ENCODE measurements at regions not wholly inside any gene's neighbourhood (a gene's known extent, or its start where the extent isn't known, plus 50 kb on each side); places are given as distances from the start of the nearest gene placed in this dataset.

- Histone ChIP-seq H3K4me3 (no peak overlapping the region), H3K4me1 (no peaks in the 10 kb centered on the region), H3K36me3 (no peaks in the 10 kb centered on the region), H3K27me3 (no peaks in the 10 kb centered on the region), H3K9me3 (replicated peaks) (no peaks in the 10 kb centered on the region), H3K27ac (no peak overlapping the region)
- DNase-seq, result no peak
These were observed 499.3 kb upstream of the SMIM21 start for GRCh38 chr18:75926811-75927210.

GRCh38 chr18:75923169-75923568 lies 495.7 kb upstream of the SMIM21 start:
- H3K27me3 ChIP-seq, result no peaks in the 10 kb centered on the region
- no peak overlapping the region for H3K27ac ChIP-seq
- H3K9me3 ChIP-seq (replicated peaks), result no peaks in the 10 kb centered on the region
- peak in 1 of 2 experiments; percentile 0 for DNase-seq
- H3K4me1 ChIP-seq, result no peaks in the 10 kb centered on the region
- H3K36me3 ChIP-seq, result no peaks in the 10 kb centered on the region
- H3K4me3 ChIP-seq, result no peak overlapping the region

GRCh38 chr18:75916624-75916982 lies 489.1 kb upstream of the SMIM21 start:
- no peaks in the 10 kb centered on the region for H3K36me3 ChIP-seq
- DNase-seq, result no peak
- H3K4me3 ChIP-seq, result no peak overlapping the region
- no peaks in the 10 kb centered on the region for H3K27me3 ChIP-seq
- H3K27ac ChIP-seq, result no peak overlapping the region
- no peaks in the 10 kb centered on the region for H3K9me3 ChIP-seq (replicated peaks)
- H3K4me1 ChIP-seq, result no peaks in the 10 kb centered on the region

- no peak for DNase-seq
- H3K27ac ChIP-seq, result no peak overlapping the region
- no peak overlapping the region for H3K4me3 ChIP-seq
These were observed 488.6 kb upstream of the SMIM21 start for GRCh38 chr18:75915941-75916623.

GRCh38 chr18:75912829-75913228 lies 485.3 kb upstream of the SMIM21 start:
- no peaks in the 10 kb centered on the region for H3K4me1 ChIP-seq
- H3K4me3 ChIP-seq, result no peak overlapping the region
- no peak overlapping the region for H3K27ac ChIP-seq
- no peaks in the 10 kb centered on the region for H3K9me3 ChIP-seq (replicated peaks)
- no peaks in the 10 kb centered on the region for H3K36me3 ChIP-seq
- DNase-seq, result no peak
- H3K27me3 ChIP-seq, result no peaks in the 10 kb centered on the region

More at GRCh38 chr18:75915941-75916623, 488.6 kb upstream of the SMIM21 start:
- H3K4me1 ChIP-seq, result no peaks in the 10 kb centered on the region
- no peaks in the 10 kb centered on the region for H3K9me3 ChIP-seq (replicated peaks)
- no peaks in the 10 kb centered on the region for H3K27me3 ChIP-seq
- no peaks in the 10 kb centered on the region for H3K36me3 ChIP-seq

- no peaks in the 10 kb centered on the region for H3K36me3 ChIP-seq
- no peaks in the 10 kb centered on the region for H3K9me3 ChIP-seq (replicated peaks)
- H3K27ac ChIP-seq, result no peak overlapping the region
These were observed 476.9 kb upstream of the SMIM21 start for GRCh38 chr18:75904416-75904815.

GRCh38 chr18:75898651-75899050 lies 471.1 kb upstream of the SMIM21 start:
- H3K4me1 ChIP-seq, result no peaks in the 10 kb centered on the region
- no peaks in the 10 kb centered on the region for H3K9me3 ChIP-seq (replicated peaks)
- no peaks in the 10 kb centered on the region for H3K27me3 ChIP-seq
- DNase-seq, result peak; percentile 6 to 12
- no peak overlapping the region for H3K4me3 ChIP-seq
- H3K27ac ChIP-seq, result no peak overlapping the region
- H3K36me3 ChIP-seq, result no peaks in the 10 kb centered on the region

More at GRCh38 chr18:75904416-75904815, 476.9 kb upstream of the SMIM21 start:
- H3K4me1 ChIP-seq, result no peaks in the 10 kb centered on the region
- no peak for DNase-seq
- H3K27me3 ChIP-seq, result no peaks in the 10 kb centered on the region
- H3K4me3 ChIP-seq, result no peak overlapping the region

GRCh38 chr18:75897386-75897785 lies 469.9 kb upstream of the SMIM21 start:
- Histone ChIP-seq H3K27ac (no peak overlapping the region), H3K4me1 (no peaks in the 10 kb centered on the region), H3K9me3 (replicated peaks) (no peaks in the 10 kb centered on the region), H3K27me3 (no peaks in the 10 kb centered on the region), H3K4me3 (no peak overlapping the region), H3K36me3 (no peaks in the 10 kb centered on the region)
- no peak for DNase-seq

GRCh38 chr18:75896865-75897264 lies 469.4 kb upstream of the SMIM21 start:
- Histone ChIP-seq H3K36me3 (no peaks in the 10 kb centered on the region), H3K27me3 (no peaks in the 10 kb centered on the region), H3K9me3 (replicated peaks) (no peaks in the 10 kb centered on the region), H3K4me1 (no peaks in the 10 kb centered on the region), H3K4me3 (no peak overlapping the region), H3K27ac (no peak overlapping the region)
- peak in 1 of 2 experiments; percentile 3 for DNase-seq

- H3K36me3 ChIP-seq, result no peaks in the 10 kb centered on the region
- no peaks in the 10 kb centered on the region for H3K27me3 ChIP-seq
- no peak for DNase-seq
- H3K27ac ChIP-seq, result no peak overlapping the region
- H3K4me3 ChIP-seq, result no peak overlapping the region
- no peaks in the 10 kb centered on the region for H3K4me1 ChIP-seq
- H3K9me3 ChIP-seq (replicated peaks), result no peaks in the 10 kb centered on the region
These were observed 467.6 kb upstream of the SMIM21 start for GRCh38 chr18:75895135-75895534.

- H3K27me3 ChIP-seq, result no peaks in the 10 kb centered on the region
- no peak for DNase-seq
These were observed 457.2 kb upstream of the SMIM21 start for GRCh38 chr18:75884728-75885127.

GRCh38 chr18:75880925-75881504 lies 453.5 kb upstream of the SMIM21 start:
- Histone ChIP-seq H3K9me3 (replicated peaks) (no peaks in the 10 kb centered on the region), H3K27me3 (no peaks in the 10 kb centered on the region), H3K4me3 (no peak overlapping the region), H3K36me3 (no peaks in the 10 kb centered on the region), H3K4me1 (no peaks in the 10 kb centered on the region), H3K27ac (no peak overlapping the region)
- no peak for DNase-seq

More at GRCh38 chr18:75884728-75885127, 457.2 kb upstream of the SMIM21 start:
- H3K4me1 ChIP-seq, result no peaks in the 10 kb centered on the region
- H3K4me3 ChIP-seq, result no peak overlapping the region
- no peak overlapping the region for H3K27ac ChIP-seq
- no peaks in the 10 kb centered on the region for H3K36me3 ChIP-seq
- no peaks in the 10 kb centered on the region for H3K9me3 ChIP-seq (replicated peaks)

- H3K4me3 ChIP-seq, result no peak overlapping the region
- no peaks in the 10 kb centered on the region for H3K36me3 ChIP-seq
- no peaks in the 10 kb centered on the region for H3K4me1 ChIP-seq
- no peak overlapping the region for H3K27ac ChIP-seq
- no peak for DNase-seq
- no peaks in the 10 kb centered on the region for H3K9me3 ChIP-seq (replicated peaks)
- H3K27me3 ChIP-seq, result no peaks in the 10 kb centered on the region
These were observed 452.8 kb upstream of the SMIM21 start for GRCh38 chr18:75880266-75880665.

GRCh38 chr18:75879196-75879595 lies 451.7 kb upstream of the SMIM21 start:
- no peak overlapping the region for H3K4me3 ChIP-seq
- no peak for DNase-seq

GRCh38 chr18:75875559-75875958 lies 448.1 kb upstream of the SMIM21 start:
- DNase-seq, result no peak
- no peaks in the 10 kb centered on the region for H3K36me3 ChIP-seq
- H3K9me3 ChIP-seq (replicated peaks), result no peaks in the 10 kb centered on the region

More at GRCh38 chr18:75879196-75879595, 451.7 kb upstream of the SMIM21 start:
- Histone ChIP-seq H3K27ac (no peak overlapping the region), H3K36me3 (no peaks in the 10 kb centered on the region), H3K27me3 (no peaks in the 10 kb centered on the region), H3K4me1 (no peaks in the 10 kb centered on the region), H3K9me3 (replicated peaks) (no peaks in the 10 kb centered on the region)

More at GRCh38 chr18:75875559-75875958, 448.1 kb upstream of the SMIM21 start:
- H3K4me1 ChIP-seq, result no peaks in the 10 kb centered on the region
- H3K4me3 ChIP-seq, result no peak overlapping the region
- no peaks in the 10 kb centered on the region for H3K27me3 ChIP-seq
- no peak overlapping the region for H3K27ac ChIP-seq

Measured in SJCRH30 (cell line).